Femur (tissue), 1 donor: ENCODE measurements at regions not wholly inside any gene's neighbourhood (a gene's known extent, or its start where the extent isn't known, plus 50 kb on each side); places are given as distances from the start of the nearest gene placed in this dataset.

Experiments used
- DNase-seq: peaks from one replicate; pipeline ENCODE4 v3.0.0-alpha.2; 2017

DNA sequence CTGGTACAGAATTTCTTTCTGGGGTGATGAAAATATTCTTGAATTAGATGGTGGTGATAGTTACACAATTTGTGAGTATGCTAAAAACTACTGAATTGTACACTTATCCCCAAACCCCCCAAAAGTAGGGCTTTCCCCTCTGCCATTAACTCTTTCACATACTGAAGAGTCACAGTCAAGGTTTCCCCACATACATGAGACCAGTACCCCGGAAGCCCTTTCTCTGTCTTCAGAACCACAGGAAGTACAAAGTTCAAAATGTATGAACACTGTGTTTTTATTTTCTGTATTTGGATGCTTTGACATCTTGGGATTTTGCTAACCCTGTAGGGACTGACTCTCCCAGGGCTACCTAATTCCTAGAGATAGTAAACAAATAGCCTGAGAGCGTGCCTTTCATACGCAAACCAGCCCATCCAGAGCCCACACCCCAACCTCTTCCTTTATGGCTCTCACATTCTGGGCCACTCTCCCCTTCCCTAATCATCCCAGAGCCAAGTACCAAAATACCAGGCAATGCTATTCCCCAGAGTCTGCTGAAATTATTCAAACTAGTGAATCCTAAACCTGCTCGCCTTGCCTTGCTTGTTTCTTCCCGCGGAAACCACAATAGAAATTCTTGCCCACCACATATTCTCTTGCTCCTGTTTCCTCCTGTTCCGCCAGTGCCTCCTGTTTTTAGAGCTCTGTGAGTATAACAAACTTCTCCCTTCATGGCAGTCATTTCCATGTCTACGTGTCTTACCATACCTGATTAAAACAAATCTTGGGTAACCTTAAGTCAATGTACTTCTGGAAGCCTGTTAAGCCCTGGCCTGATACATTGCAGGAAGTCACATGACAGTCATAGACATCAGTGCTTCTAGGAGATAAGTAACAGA, 524.8 kb downstream of the FUT8 start:
- DNase-seq = no peak

GRCh38 chr14:65937960-65938316, 525.4 kb downstream of the FUT8 start:
- DNase-seq = no peak

GRCh38 chr14:65938738-65939137, 526.2 kb downstream of the FUT8 start:
- DNase-seq = no peak

- no peak for DNase-seq
These were observed 526.7 kb downstream of the FUT8 start for GRCh38 chr14:65939184-65939583.

DNA sequence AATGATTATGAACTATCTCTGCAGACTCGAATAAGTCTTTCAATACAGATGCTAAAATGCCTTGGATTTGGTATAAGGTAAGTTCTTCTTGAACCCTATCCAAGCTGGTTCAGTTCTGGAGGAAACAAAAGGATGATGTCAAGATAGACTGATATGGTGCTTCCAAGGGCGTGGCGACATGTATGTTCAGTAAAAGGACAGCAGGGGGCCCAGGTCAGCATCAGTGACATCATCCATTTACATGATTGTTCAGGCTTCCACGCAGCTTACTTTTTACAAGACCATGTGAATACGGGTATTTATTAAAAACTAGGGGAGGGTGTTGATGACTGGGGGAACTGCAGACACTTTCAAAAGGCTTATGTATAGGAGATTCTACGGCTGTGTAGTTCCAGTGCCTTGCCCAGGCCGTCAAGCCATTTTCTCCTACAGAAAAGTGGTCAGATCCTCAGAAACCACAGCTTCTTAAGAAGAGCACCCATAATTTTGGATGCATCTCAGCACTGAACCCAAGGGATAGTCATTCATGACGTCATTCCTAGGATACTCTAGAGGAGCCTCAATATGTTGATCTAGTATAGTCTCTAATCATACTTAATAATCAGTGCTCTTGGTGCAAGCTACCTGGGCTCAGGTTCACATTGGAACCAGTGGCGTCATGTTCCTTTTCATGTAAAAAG, 527.7 kb downstream of the FUT8 start:
- DNase-seq = no peak

DNA sequence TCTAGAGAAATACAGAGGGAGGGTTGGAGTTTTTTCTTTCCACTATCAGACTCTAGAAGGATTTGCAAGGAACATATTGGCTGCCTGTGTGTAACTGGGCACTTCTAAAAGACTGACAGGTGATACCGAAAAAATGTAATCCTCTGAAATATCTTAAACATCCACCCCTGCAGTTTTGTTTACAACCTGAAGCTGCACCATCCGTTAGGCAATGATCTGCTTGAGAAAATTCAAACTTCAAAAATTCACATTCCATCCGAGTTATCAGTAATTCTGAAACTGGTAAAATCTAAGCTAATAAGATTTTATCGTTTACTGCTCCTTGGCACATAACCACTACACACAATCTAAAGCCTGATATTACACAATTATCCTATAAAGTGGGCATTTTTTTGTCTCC, 528.6 kb downstream of the FUT8 start:
- no peak for DNase-seq

GRCh38 chr14:65943150-65943549, 530.6 kb downstream of the FUT8 start:
- no peak for DNase-seq

GRCh38 chr14:65943916-65944410, 531.4 kb downstream of the FUT8 start:
- no peak for DNase-seq

DNA sequence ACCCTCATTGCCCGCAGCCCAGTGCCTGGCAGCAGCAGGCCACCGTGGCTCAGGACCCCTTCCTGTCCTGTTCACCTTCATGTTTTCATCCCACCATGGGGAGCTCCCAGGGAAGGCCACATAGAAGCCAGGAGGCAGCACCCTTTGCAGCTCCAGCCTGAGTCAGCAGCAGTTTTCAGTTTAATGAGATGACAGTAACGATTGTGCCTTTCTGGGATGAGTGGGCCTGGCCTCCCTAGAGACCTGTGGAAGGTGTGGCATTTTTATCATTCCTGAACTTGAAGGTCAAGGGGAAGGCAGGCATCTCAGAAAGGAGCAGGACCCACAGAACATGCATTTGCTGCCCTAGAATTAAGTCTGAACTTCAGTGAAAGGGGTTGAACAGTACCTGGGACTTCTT, 532.8 kb downstream of the FUT8 start:
- DNase-seq = no peak

GRCh38 chr14:65946494-65946893, 534.0 kb downstream of the FUT8 start:
- DNase-seq = no peak

- DNase-seq = no peak
These were observed 535.8 kb downstream of the FUT8 start for GRCh38 chr14:65948302-65948701.

GRCh38 chr14:65949711-65950516, 536.3 kb upstream of the CCDC196 start:
- DNase-seq = peak; percentile 28

DNA sequence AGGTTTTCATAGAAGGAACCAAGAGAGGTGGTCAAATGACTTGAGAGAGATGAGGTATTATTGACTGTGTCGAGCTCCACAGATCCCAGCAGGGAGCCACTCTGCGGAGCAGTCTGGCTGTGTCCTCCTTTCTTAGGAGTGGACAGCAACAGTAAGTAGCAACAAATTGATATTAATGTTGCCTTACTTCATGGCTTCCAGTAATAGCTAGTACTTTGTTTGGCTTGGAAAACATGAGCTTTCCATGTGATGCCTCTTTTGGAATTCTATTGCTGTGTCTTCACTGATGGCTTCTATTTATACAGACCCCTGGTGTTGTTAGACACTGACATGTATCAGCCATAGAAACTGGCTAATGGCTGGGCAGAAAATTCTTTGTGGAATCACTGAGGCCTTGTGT, 531.2 kb upstream of the CCDC196 start:
- DNase-seq = no peak

- no peak for DNase-seq
These were observed 528.5 kb upstream of the CCDC196 start for GRCh38 chr14:65957631-65958205.

GRCh38 chr14:65958664-65959562, 527.3 kb upstream of the CCDC196 start:
- DNase-seq = no peak

DNA sequence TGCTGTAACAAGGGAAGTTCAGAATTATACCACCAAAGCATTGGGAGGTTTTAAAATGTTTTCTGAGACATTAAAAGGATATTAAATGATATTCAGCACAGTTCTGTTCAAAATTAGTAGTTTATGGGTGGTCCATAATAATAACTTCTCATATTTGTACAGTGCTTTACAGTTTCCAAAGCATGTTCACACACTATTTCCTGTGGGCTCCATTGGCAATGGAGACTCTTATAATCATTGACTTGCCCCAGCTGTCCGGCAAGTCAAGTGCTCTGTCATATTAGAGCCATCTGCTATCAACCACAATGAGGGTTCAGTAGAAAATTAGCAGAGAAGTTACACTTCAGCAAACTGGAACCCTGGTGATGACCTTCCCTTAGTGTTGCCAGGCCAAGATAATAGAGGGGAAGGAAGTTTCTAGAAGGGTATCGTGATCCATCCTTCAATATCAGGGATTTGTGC, 526.6 kb upstream of the CCDC196 start:
- no peak for DNase-seq

DNA sequence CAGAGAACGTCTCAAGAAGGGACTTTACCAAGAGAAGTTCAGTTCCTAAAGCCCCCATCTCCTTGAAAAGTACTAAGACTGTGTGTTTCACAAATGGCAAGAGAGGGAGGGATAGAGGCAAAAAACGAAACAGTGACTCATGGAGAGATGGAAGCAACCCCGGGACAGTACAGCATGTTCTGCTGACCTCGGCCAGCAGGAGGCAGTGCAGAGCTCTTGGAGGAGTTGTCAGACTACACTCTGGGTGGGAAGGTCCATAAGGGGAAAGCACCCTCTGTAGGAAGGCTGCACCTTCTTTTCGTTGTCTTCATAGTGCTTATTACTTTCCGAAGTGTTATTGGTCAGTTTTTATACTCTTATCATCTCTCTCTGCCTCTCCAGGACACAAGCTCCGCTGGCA, 525.2 kb upstream of the CCDC196 start:
- peak; percentile 31 for DNase-seq

GRCh38 chr14:65962952-65963351, 523.2 kb upstream of the CCDC196 start:
- no peak for DNase-seq

DNA sequence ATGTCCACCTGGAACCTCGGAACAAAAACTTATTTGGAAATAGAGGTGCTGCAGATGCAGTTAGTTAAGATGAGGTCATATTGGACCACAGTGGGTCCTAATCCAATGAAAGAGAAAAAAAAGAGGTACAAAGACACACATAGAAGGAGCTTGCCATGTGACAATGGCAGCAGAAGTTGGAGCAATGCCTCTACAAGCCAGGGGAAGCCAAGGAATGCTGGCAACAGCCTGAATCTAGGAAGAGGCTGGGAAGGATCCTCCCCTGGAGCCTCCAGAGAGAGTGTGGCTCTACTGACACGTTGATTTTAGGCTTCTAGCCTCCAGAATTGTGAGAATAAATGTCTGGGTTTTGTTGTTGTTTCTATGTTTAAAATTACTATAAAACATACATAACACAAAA, 521.8 kb upstream of the CCDC196 start:
- no peak for DNase-seq

DNA sequence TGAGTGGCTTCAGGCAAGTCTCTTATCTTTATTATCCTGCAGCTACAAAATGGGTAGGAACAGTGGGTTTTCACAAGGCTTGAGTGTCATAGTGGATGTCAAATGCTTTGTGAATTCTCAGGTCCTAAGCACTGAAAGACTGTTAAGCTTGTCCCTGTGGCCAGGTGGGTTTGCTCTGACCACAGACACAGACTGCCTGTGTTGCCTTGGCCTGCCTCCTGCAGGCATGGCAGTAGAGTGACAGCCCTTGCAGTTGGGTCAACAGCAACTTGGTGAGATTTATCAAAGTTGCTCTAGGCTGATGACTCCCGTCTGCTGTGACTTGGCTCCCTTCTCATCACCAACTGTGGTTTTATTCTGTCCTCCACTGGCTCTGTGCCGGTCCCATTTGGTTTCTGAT, 520.0 kb upstream of the CCDC196 start:
- DNase-seq = no peak

GRCh38 chr14:65972346-65972870, 513.8 kb upstream of the CCDC196 start:
- DNase-seq = no peak

DNA sequence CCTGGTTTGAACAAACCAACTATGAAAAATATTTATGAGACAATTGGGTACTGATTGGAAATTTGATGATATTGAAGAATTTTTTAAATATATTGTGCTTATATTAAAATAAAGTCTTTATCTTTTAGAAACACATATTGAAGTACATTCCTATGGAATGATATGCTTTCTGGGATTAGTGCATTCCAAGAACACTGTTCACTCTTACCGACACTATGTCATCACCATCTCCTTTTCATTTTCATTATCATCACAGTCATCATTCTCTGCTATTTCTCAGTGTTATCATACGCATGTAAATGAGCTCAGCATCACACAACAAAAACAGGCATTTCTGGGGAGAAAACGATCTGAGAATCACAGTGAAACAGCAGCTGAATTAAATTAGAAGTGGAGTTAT, 513.3 kb upstream of the CCDC196 start:
- no peak for DNase-seq
